ENCODE measurements at regions not wholly inside any gene's neighbourhood (a gene's known extent, or its start where the extent isn't known, plus 50 kb on each side); places are given as distances from the start of the nearest gene placed in this dataset.

DNA sequence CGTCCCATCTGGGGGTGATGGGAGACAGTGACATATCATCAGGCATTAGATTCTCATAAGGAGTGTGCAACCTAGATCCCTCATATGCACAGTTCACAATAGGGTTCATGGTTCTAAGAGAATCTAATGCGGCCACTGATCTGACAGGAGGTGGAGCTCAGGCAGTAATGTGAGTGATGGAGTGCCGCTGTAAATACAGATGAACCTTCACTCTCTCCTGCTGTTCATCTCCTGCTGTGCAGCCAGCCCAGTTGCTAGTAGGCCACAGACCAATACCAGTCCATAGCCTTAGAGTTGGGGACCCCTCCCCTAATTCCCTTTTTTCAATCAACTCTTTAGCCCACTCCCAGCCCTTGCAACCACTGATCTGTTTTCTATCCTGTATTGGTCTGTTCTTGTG, 581.1 kb upstream of the AUTS2 start:
- TF ChIP-seq, protein P1, sequence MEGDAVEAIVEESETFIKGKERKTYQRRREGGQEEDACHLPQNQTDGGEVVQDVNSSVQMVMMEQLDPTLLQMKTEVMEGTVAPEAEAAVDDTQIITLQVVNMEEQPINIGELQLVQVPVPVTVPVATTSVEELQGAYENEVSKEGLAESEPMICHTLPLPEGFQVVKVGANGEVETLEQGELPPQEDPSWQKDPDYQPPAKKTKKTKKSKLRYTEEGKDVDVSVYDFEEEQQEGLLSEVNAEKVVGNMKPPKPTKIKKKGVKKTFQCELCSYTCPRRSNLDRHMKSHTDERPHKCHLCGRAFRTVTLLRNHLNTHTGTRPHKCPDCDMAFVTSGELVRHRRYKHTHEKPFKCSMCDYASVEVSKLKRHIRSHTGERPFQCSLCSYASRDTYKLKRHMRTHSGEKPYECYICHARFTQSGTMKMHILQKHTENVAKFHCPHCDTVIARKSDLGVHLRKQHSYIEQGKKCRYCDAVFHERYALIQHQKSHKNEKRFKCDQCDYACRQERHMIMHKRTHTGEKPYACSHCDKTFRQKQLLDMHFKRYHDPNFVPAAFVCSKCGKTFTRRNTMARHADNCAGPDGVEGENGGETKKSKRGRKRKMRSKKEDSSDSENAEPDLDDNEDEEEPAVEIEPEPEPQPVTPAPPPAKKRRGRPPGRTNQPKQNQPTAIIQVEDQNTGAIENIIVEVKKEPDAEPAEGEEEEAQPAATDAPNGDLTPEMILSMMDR (IDR thresholded peaks at IDR 0.05): no peak
- ATAC-seq (no peak), DNase-seq (no peak), FAIRE-seq (no peak)
- Histone ChIP-seq H3K4me3 (no peak overlapping the region), H3K36me3 (no peaks in the 10 kb centered on the region), H3K4me1 (no peaks in the 10 kb centered on the region), H3K27me3 (no peaks in the 10 kb centered on the region), H3K9me3 (no peaks in the 10 kb centered on the region), H3K27ac (no peak overlapping the region)
- intact Hi-C loops (cut with DNase I): no loop called here
- WGBS, 2 donors: 79 to 85% methylated on average over 3 of the region's 3 CpGs

DNA sequence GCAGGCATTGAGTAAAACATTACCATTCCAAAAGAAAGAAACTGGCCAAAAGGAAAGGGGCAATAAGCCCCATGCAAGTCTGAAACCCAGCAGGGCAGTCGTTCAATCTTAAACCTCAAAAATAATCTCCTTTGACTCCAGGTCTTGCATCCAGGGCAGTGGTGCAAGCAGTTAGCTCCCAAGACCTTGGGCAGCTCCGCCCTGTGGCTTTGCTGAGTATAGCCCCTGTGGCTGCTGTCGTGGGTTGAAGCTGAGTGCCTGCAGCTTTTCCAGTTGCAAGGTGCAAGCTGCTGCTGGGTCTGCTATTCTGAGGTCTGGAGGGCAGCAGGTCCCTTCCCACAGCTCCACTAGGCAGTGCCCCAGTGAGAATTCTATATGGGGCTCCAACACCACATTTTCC, 580.1 kb upstream of the AUTS2 start:
- intact Hi-C loops (cut with DNase I): no loop called here
- 39 to 56% methylated on average over 3 of the region's 3 CpGs for WGBS, 2 donors
- TF ChIP-seq, protein P1 (IDR thresholded peaks at IDR 0.05): no peak
- H3K27me3 ChIP-seq: no peaks in the 10 kb centered on the region
- no peak for ATAC-seq
- H3K36me3 ChIP-seq: no peaks in the 10 kb centered on the region
- no peak overlapping the region for H3K4me3 ChIP-seq
- no peaks in the 10 kb centered on the region for H3K4me1 ChIP-seq
- no peak for FAIRE-seq
- no peak overlapping the region for H3K27ac ChIP-seq
- H3K9me3 ChIP-seq: no peaks in the 10 kb centered on the region
- no peak for DNase-seq

DNA sequence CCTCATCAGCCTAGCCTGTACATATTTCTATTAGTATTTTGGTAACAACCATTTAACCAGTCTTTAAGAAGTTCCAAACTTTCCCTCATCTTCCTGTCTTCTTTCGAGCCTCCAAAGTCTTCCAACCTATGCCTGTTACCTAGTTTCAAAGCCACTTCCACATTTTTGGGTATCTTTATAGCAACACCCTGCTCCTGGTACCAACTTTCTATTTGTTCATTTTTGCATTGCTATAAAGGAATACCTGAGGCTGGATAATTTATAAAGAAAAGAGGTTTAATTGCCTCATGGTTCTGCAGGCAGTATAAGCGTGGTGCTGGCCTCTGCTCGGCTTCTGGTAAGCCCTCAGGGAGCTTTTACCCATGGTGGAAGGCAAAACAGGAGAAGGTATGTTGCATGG, 578.8 kb upstream of the AUTS2 start:
- no peaks in the 10 kb centered on the region for H3K4me1 ChIP-seq
- H3K36me3 ChIP-seq: no peaks in the 10 kb centered on the region
- FAIRE-seq: no peak
- TF ChIP-seq, protein P1 (IDR thresholded peaks at IDR 0.05): no peak
- H3K4me3 ChIP-seq: no peak overlapping the region
- no peak for DNase-seq
- H3K9me3 ChIP-seq: no peaks in the 10 kb centered on the region
- H3K27me3 ChIP-seq: no peaks in the 10 kb centered on the region
- no peak overlapping the region for H3K27ac ChIP-seq
- WGBS, 2 donors: 45 to 86% methylated on average over 3 of the region's 3 CpGs
- ATAC-seq: no peak
- intact Hi-C loops (cut with DNase I): no loop called here

DNA sequence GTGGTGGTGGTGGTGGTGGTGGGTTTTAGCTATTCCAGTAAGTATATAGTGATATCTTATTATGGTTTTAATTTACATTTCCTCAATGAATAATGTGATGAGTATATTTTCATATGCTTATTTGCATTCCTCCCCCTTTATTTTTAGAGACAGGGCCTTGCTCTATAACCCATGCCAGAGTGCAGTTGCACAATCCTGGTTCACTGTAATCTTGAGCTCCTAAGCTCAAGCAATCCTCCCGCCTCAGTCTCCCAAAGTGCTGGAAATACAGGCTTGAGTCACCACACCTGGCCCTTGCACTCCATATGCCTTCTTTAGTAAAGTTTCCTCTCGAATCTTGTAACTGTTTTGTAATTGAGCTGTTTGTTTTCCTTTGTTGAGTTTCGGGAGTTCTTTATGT, 577.7 kb upstream of the AUTS2 start:
- TF ChIP-seq, protein P1 (IDR thresholded peaks at IDR 0.05): no peak
- Histone ChIP-seq H3K4me1 (no peaks in the 10 kb centered on the region), H3K36me3 (no peaks in the 10 kb centered on the region), H3K9me3 (no peaks in the 10 kb centered on the region), H3K27me3 (no peaks in the 10 kb centered on the region), H3K4me3 (no peak overlapping the region), H3K27ac (no peak overlapping the region)
- WGBS, 2 donors: 64 to 77% methylated on average over 3 of the region's 3 CpGs
- intact Hi-C loops (cut with DNase I): no loop called here
- ATAC-seq (no peak), FAIRE-seq (no peak), DNase-seq (no peak)

DNA sequence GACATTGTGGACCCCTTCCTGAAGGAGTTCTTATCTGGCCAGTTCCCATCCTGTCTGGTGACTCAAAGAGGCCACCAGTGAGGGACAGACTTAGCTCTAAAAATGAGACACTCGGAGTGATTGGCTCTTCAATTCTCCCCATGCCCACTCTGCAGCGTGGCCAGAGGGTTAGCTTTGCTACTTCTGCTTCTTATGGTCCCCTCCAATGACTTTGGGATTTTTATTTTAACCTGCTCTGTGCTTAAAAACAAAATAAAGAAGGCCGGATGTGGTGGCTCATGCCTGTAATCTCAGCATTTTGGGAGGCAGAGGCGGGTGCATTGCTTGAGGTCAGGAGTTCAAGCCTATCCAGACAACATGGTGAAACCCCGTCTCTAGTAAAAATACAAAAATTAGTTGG, 573.0 kb upstream of the AUTS2 start:
- TF ChIP-seq, protein P1 (IDR thresholded peaks at IDR 0.05): no peak
- Histone ChIP-seq H3K27ac (no peak overlapping the region), H3K4me3 (no peak overlapping the region), H3K36me3 (no peaks in the 10 kb centered on the region), H3K4me1 (no peaks in the 10 kb centered on the region), H3K9me3 (no peaks in the 10 kb centered on the region), H3K27me3 (no peaks in the 10 kb centered on the region)
- intact Hi-C loops (cut with DNase I): no loop called here
- no peak for ATAC-seq
- no peak for FAIRE-seq
- 65 to 89% methylated on average over 5 of the region's 5 CpGs for WGBS, 2 donors
- no peak for DNase-seq

All from pancreas (tissue), 10 donors.